NCI-H510A treated with DMSO at 0.1 percent for 48 hours (cell line): ENCODE measurements at regions not wholly inside any gene's neighbourhood (a gene's known extent, or its start where the extent isn't known, plus 50 kb on each side); places are given as distances from the start of the nearest gene placed in this dataset.

Experiments
- DNase-seq: peaks from one replicate; lab custom pipeline; 2025; lab: John Stamatoyannopoulos, UW

- DNase-seq = no peak
Observed at GRCh38 chr10:3723766-3724165, 61.2 kb downstream of the KLF6 start.

- no peak for DNase-seq
Observed at GRCh38 chr10:3720228-3721019, 64.6 kb downstream of the KLF6 start.

GRCh38 chr10:3719024-3719843 is 65.8 kb downstream of the KLF6 start:
- DNase-seq = no peak

- no peak for DNase-seq
Observed at GRCh38 chr10:3716093-3716492, 68.9 kb downstream of the KLF6 start.

- DNase-seq = no peak
Observed at GRCh38 chr10:3714967-3715366, 70.0 kb downstream of the KLF6 start.

DNA sequence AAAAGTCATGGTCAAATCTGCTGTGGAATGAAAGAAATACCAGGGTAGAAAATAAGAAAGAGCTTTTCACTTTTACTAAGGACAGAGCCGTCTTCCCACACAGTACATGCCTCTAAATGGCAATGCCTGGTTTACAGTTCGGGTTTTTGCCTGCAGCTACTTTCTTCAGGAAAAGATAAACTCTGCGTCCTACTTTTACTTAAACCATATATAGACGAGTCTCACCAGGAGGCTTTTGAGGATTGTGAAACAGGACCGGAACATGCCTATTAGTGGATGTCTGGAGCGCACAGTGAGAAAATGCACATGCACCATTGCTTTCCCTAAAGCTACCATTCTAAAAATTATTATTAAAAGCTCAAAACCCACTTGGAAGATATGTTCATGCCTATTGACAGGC is 70.5 kb downstream of the KLF6 start:
- DNase-seq = no peak

- DNase-seq = no peak
Observed at GRCh38 chr10:3712707-3713106, 72.3 kb downstream of the KLF6 start.

- no peak for DNase-seq
Observed at GRCh38 chr10:3711918-3712317, 73.1 kb downstream of the KLF6 start.

- DNase-seq = no peak
Observed at GRCh38 chr10:3710764-3711163, 74.2 kb downstream of the KLF6 start.

GRCh38 chr10:3709456-3710060 is 75.5 kb downstream of the KLF6 start:
- no peak for DNase-seq

DNA sequence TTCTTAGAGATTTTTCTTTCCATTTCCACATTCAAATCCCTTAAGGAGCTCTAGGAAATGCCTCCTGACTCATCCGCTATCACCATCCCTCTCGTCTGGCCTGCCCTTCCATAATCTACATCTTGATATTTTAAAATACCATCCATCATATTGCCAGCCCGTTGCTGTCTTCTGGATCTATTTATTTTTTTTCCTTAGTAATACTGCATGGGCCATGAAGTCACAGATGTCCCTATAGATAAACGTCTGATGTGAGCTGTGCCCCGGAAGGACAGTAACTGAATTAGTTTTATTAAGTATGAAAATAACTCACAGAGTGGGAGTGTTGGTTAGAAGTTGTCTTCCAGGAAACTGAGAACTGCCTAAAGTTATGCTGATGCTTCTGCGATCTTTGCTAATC is 76.2 kb downstream of the KLF6 start:
- no peak for DNase-seq

DNA sequence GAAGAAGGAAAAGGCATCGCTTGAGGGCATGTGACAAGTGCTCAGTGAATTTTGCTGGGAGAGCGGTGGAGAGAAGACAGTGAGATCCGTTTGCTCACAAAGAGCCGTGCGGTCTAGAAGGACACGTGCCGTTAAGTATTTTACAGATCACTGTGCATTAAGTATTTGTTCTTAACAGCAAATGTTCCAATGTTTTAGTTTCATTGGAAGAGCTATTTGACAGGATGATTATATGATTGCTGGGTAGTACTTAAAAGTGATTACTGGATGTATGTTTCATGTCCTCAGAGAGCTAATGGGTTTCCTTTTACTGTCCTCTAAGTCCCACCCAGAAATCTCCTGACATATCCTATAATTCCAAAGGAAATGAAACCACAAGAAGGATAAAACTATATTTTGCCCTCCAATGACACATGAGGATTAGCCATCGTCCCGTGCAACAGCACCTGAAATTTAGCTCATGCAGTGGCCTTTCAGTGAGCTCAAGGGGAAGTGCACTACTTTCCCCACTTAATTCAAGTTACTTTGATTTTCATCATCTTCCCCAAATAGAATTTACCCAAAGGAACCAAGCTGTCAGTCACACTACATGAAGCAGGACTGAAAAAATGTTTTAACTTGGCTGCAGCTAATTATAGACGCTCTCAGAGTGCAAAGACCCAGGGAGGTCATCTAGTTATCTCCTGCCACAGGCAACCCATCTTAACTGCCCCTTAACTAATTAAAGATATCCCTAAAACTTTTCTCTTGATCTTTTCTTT is 80.3 kb downstream of the KLF6 start:
- no peak for DNase-seq

GRCh38 chr10:3702569-3702968 is 82.4 kb downstream of the KLF6 start:
- peak; percentile 6 for DNase-seq

- no peak for DNase-seq
Observed at GRCh38 chr10:3702056-3702546, 82.9 kb downstream of the KLF6 start.

GRCh38 chr10:3701491-3701890 is 83.5 kb downstream of the KLF6 start:
- DNase-seq = no peak

GRCh38 chr10:3700531-3701076 is 84.4 kb downstream of the KLF6 start:
- DNase-seq = no peak

GRCh38 chr10:3699916-3700315 is 85.1 kb downstream of the KLF6 start:
- no peak for DNase-seq

- DNase-seq = no peak
Observed at GRCh38 chr10:3698312-3698711, 86.7 kb downstream of the KLF6 start.

- DNase-seq = no peak
Observed at GRCh38 chr10:3693698-3694080, 91.3 kb downstream of the KLF6 start.

GRCh38 chr10:3693022-3693697 is 91.8 kb downstream of the KLF6 start:
- no peak for DNase-seq

- no peak for DNase-seq
Observed at GRCh38 chr10:3692387-3692999, 92.5 kb downstream of the KLF6 start.
